ENCODE measurements at regions not wholly inside any gene's neighbourhood (a gene's known extent, or its start where the extent isn't known, plus 50 kb on each side); places are given as distances from the start of the nearest gene placed in this dataset.

DNA sequence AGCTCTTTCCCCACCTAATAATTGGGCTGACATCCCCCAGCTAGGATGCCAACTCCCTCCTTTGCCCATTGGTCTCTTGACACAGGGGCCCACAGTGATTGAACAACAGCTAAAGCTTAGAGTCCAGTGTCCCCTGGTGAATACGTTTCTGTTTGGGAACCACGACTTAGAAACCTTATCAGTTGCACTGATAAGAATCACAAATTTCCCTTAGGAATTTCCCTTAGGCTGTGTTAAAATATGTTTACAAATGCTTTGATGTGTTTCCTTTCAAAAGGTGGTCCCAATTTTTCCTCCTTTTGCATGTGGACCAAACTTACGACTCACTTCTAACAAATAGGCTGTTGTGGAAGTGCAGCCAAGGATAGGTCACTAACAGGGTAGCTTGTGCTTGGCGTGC is 126.0 kb upstream of the INHBA start:
- no peak for DNase-seq (ENCODE audit: low read depth in 2 of 2)
- no peak overlapping the region for H3K4me3 ChIP-seq (replicated peaks in 1 of 2; ENCODE audit: low read depth in 2 of 2, low read length in 2 of 2)
- TF ChIP-seq, protein P1, sequence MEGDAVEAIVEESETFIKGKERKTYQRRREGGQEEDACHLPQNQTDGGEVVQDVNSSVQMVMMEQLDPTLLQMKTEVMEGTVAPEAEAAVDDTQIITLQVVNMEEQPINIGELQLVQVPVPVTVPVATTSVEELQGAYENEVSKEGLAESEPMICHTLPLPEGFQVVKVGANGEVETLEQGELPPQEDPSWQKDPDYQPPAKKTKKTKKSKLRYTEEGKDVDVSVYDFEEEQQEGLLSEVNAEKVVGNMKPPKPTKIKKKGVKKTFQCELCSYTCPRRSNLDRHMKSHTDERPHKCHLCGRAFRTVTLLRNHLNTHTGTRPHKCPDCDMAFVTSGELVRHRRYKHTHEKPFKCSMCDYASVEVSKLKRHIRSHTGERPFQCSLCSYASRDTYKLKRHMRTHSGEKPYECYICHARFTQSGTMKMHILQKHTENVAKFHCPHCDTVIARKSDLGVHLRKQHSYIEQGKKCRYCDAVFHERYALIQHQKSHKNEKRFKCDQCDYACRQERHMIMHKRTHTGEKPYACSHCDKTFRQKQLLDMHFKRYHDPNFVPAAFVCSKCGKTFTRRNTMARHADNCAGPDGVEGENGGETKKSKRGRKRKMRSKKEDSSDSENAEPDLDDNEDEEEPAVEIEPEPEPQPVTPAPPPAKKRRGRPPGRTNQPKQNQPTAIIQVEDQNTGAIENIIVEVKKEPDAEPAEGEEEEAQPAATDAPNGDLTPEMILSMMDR (IDR thresholded peaks at IDR 0.05; ENCODE audit: low read depth, low read length): no peak

DNA sequence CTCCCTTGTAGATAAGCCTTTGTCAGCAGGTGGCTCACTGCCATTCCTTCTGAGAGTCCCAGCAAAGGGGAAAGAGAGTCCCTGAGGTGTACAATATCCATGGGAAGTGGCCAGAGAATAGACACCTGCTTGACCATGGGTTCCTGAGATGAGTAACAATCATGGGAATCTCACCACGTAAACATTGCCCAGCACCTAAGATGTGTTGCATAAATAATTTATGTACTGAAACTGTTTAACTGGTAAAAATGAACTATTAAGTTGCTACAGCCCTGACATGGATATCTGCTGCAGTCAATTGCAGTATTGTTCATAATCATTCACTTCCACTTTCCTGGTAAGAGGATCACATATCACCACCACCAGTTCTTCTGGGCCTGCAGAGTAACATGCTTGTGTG is 123.8 kb upstream of the INHBA start:
- no peak for DNase-seq (ENCODE audit: low read depth in 2 of 2)
- TF ChIP-seq, protein P1 (IDR thresholded peaks at IDR 0.05; ENCODE audit: low read depth, low read length): no peak
- no peak overlapping the region for H3K4me3 ChIP-seq (replicated peaks in 1 of 2; ENCODE audit: low read depth in 2 of 2, low read length in 2 of 2)

DNA sequence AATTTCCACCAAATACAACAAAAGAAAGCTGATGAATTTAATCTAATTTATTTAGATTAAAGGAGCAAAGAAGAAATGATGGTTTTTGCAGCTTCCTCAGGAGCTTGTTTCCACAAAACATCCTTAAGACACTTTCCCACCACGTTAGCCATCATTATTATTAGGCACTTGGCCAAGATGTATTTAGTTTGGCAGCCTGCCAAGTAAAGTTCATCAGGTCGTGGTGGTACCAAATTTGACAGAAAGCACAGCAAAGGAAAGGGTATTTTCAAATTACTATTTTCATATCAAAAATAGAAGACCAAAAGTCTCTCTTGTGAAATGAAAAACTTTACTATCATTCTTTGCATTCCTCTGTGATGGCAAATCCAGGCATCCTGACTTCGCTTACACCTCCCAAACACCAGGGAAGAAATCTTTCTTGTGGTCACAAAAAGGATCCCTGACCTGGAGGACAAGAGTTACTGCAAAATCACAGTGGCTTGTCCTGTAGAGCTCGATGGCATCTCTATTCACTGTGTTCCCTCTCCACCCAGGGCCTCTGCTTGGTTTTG is 123.1 kb upstream of the INHBA start:
- H3K4me3 ChIP-seq (replicated peaks in 1 of 2; ENCODE audit: low read depth in 2 of 2, low read length in 2 of 2): no peak overlapping the region
- peak in 1 of 2 donors; percentile 48 for DNase-seq (ENCODE audit: low read depth in 2 of 2)
- TF ChIP-seq, protein P1 (IDR thresholded peaks at IDR 0.05; ENCODE audit: low read depth, low read length): no peak

DNA sequence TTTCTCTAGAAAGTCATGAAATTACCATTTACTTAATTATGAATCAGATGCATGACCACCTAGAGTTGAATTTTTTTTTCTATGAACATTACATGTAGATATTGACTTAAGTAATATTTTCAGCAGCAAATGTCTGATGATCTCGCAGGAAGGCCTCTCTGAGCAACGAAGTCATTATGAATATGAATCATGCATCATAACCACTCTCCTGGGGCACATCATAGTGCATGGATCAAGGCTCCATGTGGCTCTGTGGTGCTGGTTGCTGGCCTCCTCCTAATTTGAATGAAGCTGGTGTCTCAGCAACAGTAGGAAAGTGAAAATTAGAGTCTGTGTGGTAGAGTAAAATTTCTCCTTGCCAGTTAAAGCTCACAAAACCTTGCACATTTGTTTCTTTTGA is 121.4 kb upstream of the INHBA start:
- no peak overlapping the region for H3K4me3 ChIP-seq (replicated peaks in 1 of 2; ENCODE audit: low read depth in 2 of 2, low read length in 2 of 2)
- peak in 1 of 2 donors; percentile 83 for DNase-seq (ENCODE audit: low read depth in 2 of 2)
- TF ChIP-seq, protein P1 (IDR thresholded peaks at IDR 0.05; ENCODE audit: low read depth, low read length): no peak

DNA sequence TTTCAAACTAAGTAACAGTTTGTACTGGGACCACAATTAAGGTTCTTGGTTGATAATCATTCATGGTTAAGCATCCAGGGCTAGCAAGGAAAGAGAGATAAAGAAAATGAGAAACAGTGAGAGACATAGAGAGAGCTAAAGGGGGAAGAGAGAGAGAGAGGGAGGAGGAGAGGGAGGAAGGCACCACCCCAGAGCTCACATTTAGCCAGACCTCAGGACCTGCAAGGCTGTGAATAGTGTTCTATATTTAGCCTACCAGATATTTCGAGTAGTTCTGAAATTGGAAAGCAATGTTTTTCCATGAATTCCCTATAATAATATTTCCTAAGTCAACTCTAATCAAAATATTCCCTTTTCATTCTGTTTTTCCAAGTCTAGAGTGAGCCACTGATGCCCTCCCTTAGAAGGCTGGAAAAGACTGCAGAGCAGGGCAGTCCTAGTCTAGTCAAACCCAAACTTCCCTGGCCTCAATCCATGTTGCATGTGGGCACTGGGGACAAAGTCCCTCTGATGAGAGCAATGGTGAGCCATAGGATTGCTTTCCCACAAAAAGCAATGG is 119.4 kb upstream of the INHBA start:
- TF ChIP-seq, protein P1 (IDR thresholded peaks at IDR 0.05; ENCODE audit: low read depth, low read length): no peak
- DNase-seq (ENCODE audit: low read depth in 2 of 2): no peak
- no peak overlapping the region for H3K4me3 ChIP-seq (replicated peaks in 1 of 2; ENCODE audit: low read depth in 2 of 2, low read length in 2 of 2)

DNA sequence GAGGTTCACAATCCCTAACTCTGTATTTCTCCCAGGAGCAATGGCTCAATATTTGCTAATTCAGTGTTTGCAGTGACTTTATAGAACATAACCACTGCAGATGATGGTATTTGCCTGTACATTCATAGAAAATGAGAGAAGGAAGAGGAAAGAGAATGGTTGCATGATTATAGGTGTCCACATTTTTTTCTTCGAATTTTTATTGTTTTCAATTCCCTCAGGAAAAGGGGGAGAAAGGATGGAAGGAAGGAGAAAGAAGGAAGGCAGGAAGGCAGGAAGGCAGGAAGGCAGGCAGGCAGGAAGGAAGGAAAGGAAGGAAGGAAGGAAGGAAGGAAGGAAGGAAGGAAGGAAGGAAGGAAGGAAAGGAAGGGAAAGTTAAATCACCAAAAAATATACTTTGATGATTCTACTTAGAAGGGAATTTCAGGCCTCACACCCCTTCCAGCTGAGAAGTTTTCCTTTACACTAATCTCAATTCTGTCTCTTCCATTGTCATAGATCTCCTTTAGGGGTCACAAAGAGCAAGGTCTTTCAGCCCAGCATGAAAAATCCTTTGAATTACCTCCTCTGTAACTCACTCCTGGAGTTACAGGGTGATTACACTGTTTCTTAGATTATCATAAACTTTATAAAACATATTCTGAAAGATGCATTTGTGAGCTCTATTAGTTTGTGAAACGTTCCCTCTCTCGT is 118.8 kb upstream of the INHBA start:
- no peak for DNase-seq (ENCODE audit: low read depth in 2 of 2)
- TF ChIP-seq, protein P1 (IDR thresholded peaks at IDR 0.05; ENCODE audit: low read depth, low read length): no peak
- H3K4me3 ChIP-seq (replicated peaks in 1 of 2; ENCODE audit: low read depth in 2 of 2, low read length in 2 of 2): no peak overlapping the region
